ENCODE measurements at regions not wholly inside any gene's neighbourhood (a gene's known extent, or its start where the extent isn't known, plus 50 kb on each side); places are given as distances from the start of the nearest gene placed in this dataset.
A peak's percentile ranks its signal among the peaks of the same experiment; 100 is the strongest.

DNA sequence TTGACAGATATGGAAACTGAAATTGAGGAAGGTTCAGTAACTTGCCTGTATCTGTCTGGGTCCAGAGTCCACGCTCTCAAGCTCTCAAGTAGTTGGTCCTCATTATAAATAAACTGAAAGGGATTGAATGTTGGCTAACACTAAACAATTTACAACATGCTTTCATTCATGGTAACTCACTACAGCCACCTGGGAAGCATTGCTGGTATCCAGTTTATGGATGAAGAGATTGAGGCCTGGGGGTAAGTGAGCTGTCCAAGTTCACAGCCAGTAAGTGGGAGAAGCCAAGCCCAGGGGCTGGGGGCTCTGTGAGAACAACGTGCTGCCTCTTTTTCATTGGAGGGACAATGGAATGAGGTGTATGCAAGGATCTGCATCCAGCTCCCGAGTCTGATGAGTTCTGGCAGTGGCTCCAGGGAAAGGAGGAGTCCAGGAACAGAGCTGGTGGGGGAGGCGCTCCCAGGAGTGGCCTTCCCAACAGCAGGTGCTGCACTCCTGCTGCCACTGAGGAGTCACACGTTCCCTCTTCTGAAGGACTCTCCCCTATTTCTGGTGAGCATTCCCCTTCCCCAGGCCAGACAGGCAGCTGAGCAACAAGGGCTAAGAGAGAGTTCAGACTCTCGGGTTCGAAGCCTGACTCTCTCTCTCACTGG lies 175.8 kb downstream of the CSNK2A3 start:
- no peaks in the 10 kb centered on the region for H3K27me3 ChIP-seq (replicated peaks; ENCODE audit: control insufficient read depth, insufficient read depth, low read length)
- no peaks in the 10 kb centered on the region for H3K36me3 ChIP-seq (ENCODE audit: control insufficient read depth, insufficient read depth, low read length)
- TF ChIP-seq, protein P1, sequence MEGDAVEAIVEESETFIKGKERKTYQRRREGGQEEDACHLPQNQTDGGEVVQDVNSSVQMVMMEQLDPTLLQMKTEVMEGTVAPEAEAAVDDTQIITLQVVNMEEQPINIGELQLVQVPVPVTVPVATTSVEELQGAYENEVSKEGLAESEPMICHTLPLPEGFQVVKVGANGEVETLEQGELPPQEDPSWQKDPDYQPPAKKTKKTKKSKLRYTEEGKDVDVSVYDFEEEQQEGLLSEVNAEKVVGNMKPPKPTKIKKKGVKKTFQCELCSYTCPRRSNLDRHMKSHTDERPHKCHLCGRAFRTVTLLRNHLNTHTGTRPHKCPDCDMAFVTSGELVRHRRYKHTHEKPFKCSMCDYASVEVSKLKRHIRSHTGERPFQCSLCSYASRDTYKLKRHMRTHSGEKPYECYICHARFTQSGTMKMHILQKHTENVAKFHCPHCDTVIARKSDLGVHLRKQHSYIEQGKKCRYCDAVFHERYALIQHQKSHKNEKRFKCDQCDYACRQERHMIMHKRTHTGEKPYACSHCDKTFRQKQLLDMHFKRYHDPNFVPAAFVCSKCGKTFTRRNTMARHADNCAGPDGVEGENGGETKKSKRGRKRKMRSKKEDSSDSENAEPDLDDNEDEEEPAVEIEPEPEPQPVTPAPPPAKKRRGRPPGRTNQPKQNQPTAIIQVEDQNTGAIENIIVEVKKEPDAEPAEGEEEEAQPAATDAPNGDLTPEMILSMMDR (IDR thresholded peaks at IDR 0.05; ENCODE audit: insufficient read depth, low read length, poor library complexity, severe bottlenecking): no peak
- no peak overlapping the region for H3K4me3 ChIP-seq (replicated peaks; ENCODE audit: low read depth, low read length)
- no peak for DNase-seq (ENCODE audit: extremely low read depth, insufficient read length)

DNA sequence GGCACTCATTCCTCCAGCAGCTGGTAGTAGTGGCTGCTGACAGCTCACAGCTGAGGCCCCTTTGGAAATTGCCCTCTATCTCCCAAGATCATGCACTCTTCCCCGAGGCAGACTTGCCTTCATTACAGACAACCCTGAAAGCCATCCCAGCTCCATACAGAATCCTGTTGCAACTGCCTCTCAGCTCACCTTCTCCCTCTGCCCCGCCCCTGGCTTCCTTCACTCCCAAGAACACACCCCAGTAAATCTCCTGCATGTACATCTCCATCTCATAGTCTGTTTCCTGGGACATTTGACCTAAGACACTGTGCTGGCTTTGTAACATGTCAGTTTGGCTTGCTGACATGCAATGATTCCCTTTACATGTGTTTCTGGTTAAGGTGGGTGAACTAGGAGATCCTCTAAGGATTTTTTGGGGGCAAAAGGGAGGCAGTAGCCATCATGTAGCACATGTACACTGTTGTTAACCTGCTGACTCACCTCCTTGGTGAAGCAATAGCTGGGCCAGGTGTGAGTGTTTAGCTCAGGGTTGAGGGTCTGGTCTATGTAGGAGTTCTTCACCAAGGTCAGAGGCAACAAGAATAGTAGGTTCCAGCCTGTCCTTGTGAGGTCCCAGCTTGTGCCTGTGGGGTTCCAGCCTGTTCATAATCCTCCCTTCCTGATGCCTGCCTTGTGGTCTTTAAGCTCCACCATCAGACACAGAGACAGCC lies 179.6 kb downstream of the CSNK2A3 start:
- no peak for DNase-seq (ENCODE audit: extremely low read depth, insufficient read length)
- TF ChIP-seq, protein P1 (IDR thresholded peaks at IDR 0.05; ENCODE audit: insufficient read depth, low read length, poor library complexity, severe bottlenecking): no peak
- Histone ChIP-seq H3K36me3 (ENCODE audit: control insufficient read depth, insufficient read depth, low read length) (no peaks in the 10 kb centered on the region), H3K27me3 (replicated peaks; ENCODE audit: control insufficient read depth, insufficient read depth, low read length) (no peaks in the 10 kb centered on the region), H3K4me3 (replicated peaks; ENCODE audit: low read depth, low read length) (no peak overlapping the region)

DNA sequence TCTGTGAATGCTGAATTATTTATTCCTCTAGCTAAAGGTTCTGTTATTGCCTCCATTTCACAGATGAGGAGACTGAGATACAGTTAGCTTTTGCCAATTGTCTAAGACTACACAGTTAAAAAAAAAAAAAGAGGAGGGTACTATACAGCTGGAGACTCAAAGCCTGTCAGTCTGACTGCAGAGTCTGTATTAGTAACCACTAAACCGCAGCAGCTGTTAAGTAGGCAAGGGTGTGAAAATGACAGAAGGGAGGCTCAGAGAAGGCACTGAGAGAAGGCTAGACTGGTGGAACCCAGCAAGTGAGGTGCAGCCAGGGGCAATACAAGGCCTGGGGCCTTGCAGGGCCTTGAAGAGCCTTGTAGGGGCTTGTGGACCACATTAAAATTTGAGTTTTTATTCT lies 181.2 kb downstream of the CSNK2A3 start:
- TF ChIP-seq, protein P1 (IDR thresholded peaks at IDR 0.05; ENCODE audit: insufficient read depth, low read length, poor library complexity, severe bottlenecking): no peak
- DNase-seq (ENCODE audit: extremely low read depth, insufficient read length): peak; percentile 61
- Histone ChIP-seq H3K4me3 (replicated peaks; ENCODE audit: low read depth, low read length) (no peak overlapping the region), H3K36me3 (ENCODE audit: control insufficient read depth, insufficient read depth, low read length) (no peaks in the 10 kb centered on the region), H3K27me3 (replicated peaks; ENCODE audit: control insufficient read depth, insufficient read depth, low read length) (no peaks in the 10 kb centered on the region)

DNA sequence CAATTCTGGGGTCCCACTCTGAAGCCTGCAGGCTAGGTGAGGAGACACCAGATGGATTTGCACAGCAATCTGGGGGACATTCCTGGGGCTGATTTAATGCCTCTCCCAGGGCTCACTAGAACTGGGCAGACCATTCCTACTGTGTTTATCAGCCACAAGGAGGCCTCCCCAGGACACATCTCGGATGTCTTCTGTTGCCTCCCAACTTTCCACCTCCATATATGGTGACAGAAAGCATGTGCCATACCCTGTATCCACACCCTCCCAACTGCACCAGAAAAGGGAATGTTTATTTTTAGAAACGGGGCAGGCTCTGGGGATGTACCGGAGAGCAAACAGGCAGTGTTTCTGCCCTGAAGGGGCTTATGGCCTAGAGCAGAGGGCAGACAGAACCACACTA lies 181.8 kb downstream of the CSNK2A3 start:
- no peak for DNase-seq (ENCODE audit: extremely low read depth, insufficient read length)
- TF ChIP-seq, protein P1 (IDR thresholded peaks at IDR 0.05; ENCODE audit: insufficient read depth, low read length, poor library complexity, severe bottlenecking): no peak

DNA sequence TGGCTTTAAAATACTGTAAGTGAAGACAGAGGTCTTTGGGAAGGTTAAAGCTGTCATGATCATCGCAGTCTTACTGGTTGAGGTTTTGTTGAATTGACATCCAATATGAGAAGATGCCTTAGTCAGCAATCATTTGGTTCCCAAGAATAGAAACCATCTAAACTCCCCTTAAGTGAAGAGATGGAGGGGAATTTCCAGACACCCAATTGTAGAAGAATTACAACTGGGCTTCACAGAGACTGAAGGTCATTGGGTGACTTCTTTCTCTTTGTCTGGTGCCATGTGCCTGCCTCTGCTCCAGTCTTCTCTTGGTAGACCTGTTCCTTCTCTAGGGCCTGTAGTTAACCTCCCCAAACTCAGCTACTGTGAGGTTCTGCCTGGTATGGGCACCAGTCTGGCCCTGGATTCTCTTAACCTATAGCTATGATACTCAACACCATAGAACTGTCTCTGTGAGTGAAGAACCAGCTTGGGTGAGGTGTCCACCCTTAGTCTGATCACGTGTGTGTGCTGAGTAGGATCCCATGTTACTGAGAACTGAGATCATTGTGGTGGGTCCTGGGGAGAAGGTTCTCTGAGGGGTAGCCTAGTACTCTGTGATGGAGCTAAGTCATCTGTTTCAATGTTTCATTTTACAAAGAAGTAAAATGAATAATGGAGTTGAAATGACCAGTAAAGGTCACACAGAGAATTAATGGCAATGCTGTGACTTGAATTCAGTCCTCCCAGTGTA lies 182.5 kb downstream of the CSNK2A3 start:
- no peaks in the 10 kb centered on the region for H3K27me3 ChIP-seq (replicated peaks; ENCODE audit: control insufficient read depth, insufficient read depth, low read length)
- H3K4me3 ChIP-seq (replicated peaks; ENCODE audit: low read depth, low read length): no peak overlapping the region
- peak; percentile 21 for DNase-seq (ENCODE audit: extremely low read depth, insufficient read length)
- TF ChIP-seq, protein P1 (IDR thresholded peaks at IDR 0.05; ENCODE audit: insufficient read depth, low read length, poor library complexity, severe bottlenecking): no peak
- H3K36me3 ChIP-seq (ENCODE audit: control insufficient read depth, insufficient read depth, low read length): no peaks in the 10 kb centered on the region

More for the DNA sequence above, 181.8 kb downstream of the CSNK2A3 start:
- H3K36me3 ChIP-seq (ENCODE audit: control insufficient read depth, insufficient read depth, low read length): no peaks in the 10 kb centered on the region
- H3K27me3 ChIP-seq (replicated peaks; ENCODE audit: control insufficient read depth, insufficient read depth, low read length): no peaks in the 10 kb centered on the region
- no peak overlapping the region for H3K4me3 ChIP-seq (replicated peaks; ENCODE audit: low read depth, low read length)
